Muscle of leg (tissue), 3 donors: ENCODE measurements at regions not wholly inside any gene's neighbourhood (a gene's known extent, or its start where the extent isn't known, plus 50 kb on each side); places are given as distances from the start of the nearest gene placed in this dataset.
"Not testable (repeated sequence)": the region's sequence is repeated elsewhere in the genome, so short reads cannot be mapped to it uniquely, and the experiment has no call there.

ENCODE experiments used
- DNase-seq: peaks from one replicate; pipeline ENCODE4 v3.0.0; 2013
- H3K27ac ChIP-seq: one replicate; pipeline ENCODE4 v1.5.1; 2013; ENCODE audit warnings: mild to moderate bottlenecking, low read length, control low read depth
- H3K27me3 ChIP-seq: one replicate; pipeline ENCODE4 v1.6.1; 2013; ENCODE audit warnings: low read length; ENCODE audit not compliant: control insufficient read depth, insufficient read depth
- H3K36me3 ChIP-seq: one replicate; pipeline ENCODE4 v1.6.1; 2013; ENCODE audit warnings: low read length; ENCODE audit not compliant: control insufficient read depth, insufficient read depth
- H3K4me1 ChIP-seq: one replicate; pipeline ENCODE4 v1.6.1; 2013; ENCODE audit warnings: low read length; ENCODE audit not compliant: control insufficient read depth, insufficient read depth
- H3K4me3 ChIP-seq: one replicate; pipeline ENCODE4 v1.5.1; 2013; ENCODE audit warnings: low read length, control low read depth
- H3K9me3 ChIP-seq: replicated peaks from 2 replicates; pipeline ENCODE4 v1.6.1; 2013; ENCODE audit warnings: low read depth, low read length; ENCODE audit not compliant: control insufficient read depth
- WGBS: methylation state at CpG from one replicate; pipeline ENCODE4 v1.1.5; 2013; ENCODE audit warnings: missing lambda C conversion rate; ENCODE audit not compliant: insufficient coverage; 5-methylcytosine and 5-hydroxymethylcytosine counted together

GRCh38 chr2:59180111-59180510 is 939.0 kb upstream of the FANCL start:
- WGBS: 89% methylated on average over 4 of the region's 6 CpGs
- Histone ChIP-seq H3K27ac (no peak overlapping the region), H3K4me3 (no peak overlapping the region), H3K36me3 (no peaks in the 10 kb centered on the region), H3K27me3 (no peaks in the 10 kb centered on the region), H3K9me3 (no peaks in the 10 kb centered on the region), H3K4me1 (no peaks in the 10 kb centered on the region)
- no peak for DNase-seq

GRCh38 chr2:59177748-59178147 is 936.6 kb upstream of the FANCL start:
- WGBS: no CpG with 5 or more reads among the region's 2 CpGs

GRCh38 chr2:59176737-59177136 is 935.6 kb upstream of the FANCL start:
- Histone ChIP-seq H3K9me3 (no peaks in the 10 kb centered on the region), H3K27me3 (no peaks in the 10 kb centered on the region), H3K36me3 (no peaks in the 10 kb centered on the region), H3K4me1 (no peaks in the 10 kb centered on the region), H3K27ac (no peak overlapping the region), H3K4me3 (no peak overlapping the region)
- DNase-seq: no peak

More at GRCh38 chr2:59177748-59178147, 936.6 kb upstream of the FANCL start:
- Histone ChIP-seq H3K27ac (no peak overlapping the region), H3K4me3 (no peak overlapping the region), H3K36me3 (no peaks in the 10 kb centered on the region), H3K4me1 (no peaks in the 10 kb centered on the region), H3K27me3 (no peaks in the 10 kb centered on the region), H3K9me3 (no peaks in the 10 kb centered on the region)
- DNase-seq: no peak

GRCh38 chr2:59174536-59175243 is 933.6 kb upstream of the FANCL start:
- Histone ChIP-seq H3K4me3 (no peak overlapping the region), H3K27ac (no peak overlapping the region), H3K36me3 (no peaks in the 10 kb centered on the region), H3K4me1 (no peaks in the 10 kb centered on the region), H3K9me3 (no peaks in the 10 kb centered on the region), H3K27me3 (no peaks in the 10 kb centered on the region)
- no peak for DNase-seq
- 80% methylated on average over 10 of the region's 13 CpGs for WGBS

- no peaks in the 10 kb centered on the region for H3K36me3 ChIP-seq
- H3K9me3 ChIP-seq: no peaks in the 10 kb centered on the region
- no peaks in the 10 kb centered on the region for H3K27me3 ChIP-seq
- H3K27ac ChIP-seq: no peak overlapping the region
- H3K4me3 ChIP-seq: no peak overlapping the region
- H3K4me1 ChIP-seq: no peaks in the 10 kb centered on the region
- 93% methylated on average over 5 of the region's 8 CpGs for WGBS
- DNase-seq: no peak
Observed at GRCh38 chr2:59173325-59173724, 932.2 kb upstream of the FANCL start.

GRCh38 chr2:59171019-59171418 is 929.9 kb upstream of the FANCL start:
- Histone ChIP-seq H3K4me1 (no peaks in the 10 kb centered on the region), H3K27ac (no peak overlapping the region), H3K9me3 (no peaks in the 10 kb centered on the region)

GRCh38 chr2:59168766-59169165 is 927.6 kb upstream of the FANCL start:
- Histone ChIP-seq H3K9me3 (no peaks in the 10 kb centered on the region), H3K4me3 (no peak overlapping the region), H3K27me3 (no peaks in the 10 kb centered on the region), H3K4me1 (no peaks in the 10 kb centered on the region), H3K36me3 (no peaks in the 10 kb centered on the region), H3K27ac (no peak overlapping the region)
- DNase-seq: no peak
- no CpG with 5 or more reads among the region's 4 CpGs for WGBS

More at GRCh38 chr2:59171019-59171418, 929.9 kb upstream of the FANCL start:
- H3K27me3 ChIP-seq: no peaks in the 10 kb centered on the region
- DNase-seq: no peak
- H3K4me3 ChIP-seq: no peak overlapping the region
- H3K36me3 ChIP-seq: no peaks in the 10 kb centered on the region

GRCh38 chr2:59167514-59167913 is 926.4 kb upstream of the FANCL start:
- Histone ChIP-seq H3K9me3 (no peaks in the 10 kb centered on the region), H3K27me3 (no peaks in the 10 kb centered on the region), H3K27ac (no peak overlapping the region), H3K4me1 (no peaks in the 10 kb centered on the region), H3K4me3 (no peak overlapping the region), H3K36me3 (no peaks in the 10 kb centered on the region)
- DNase-seq: no peak
- WGBS: 80% methylated on average over 1 of the region's 2 CpGs

GRCh38 chr2:59157908-59158307 is 916.8 kb upstream of the FANCL start:
- DNase-seq, H3K36me3 ChIP-seq, H3K27me3 ChIP-seq, H3K27ac ChIP-seq, H3K4me3 ChIP-seq, H3K4me1 ChIP-seq, H3K9me3 ChIP-seq: not testable (repeated sequence)
- 78% methylated on average over 1 of the region's 1 CpG for WGBS

- WGBS: no CpG with 5 or more reads among the region's 3 CpGs
- Histone ChIP-seq H3K27ac (no peak overlapping the region), H3K27me3 (no peaks in the 10 kb centered on the region), H3K4me1 (no peaks in the 10 kb centered on the region), H3K4me3 (no peak overlapping the region), H3K36me3 (no peaks in the 10 kb centered on the region), H3K9me3 (no peaks in the 10 kb centered on the region)
- DNase-seq: no peak
Observed at GRCh38 chr2:59151805-59152204, 910.7 kb upstream of the FANCL start.
